Femur (tissue), 1 donor: ENCODE measurements at regions not wholly inside any gene's neighbourhood (a gene's known extent, or its start where the extent isn't known, plus 50 kb on each side); places are given as distances from the start of the nearest gene placed in this dataset.
"Not testable (repeated sequence)": the region's sequence is repeated elsewhere in the genome, so short reads cannot be mapped to it uniquely, and the experiment has no call there.

Source experiments
- DNase-seq: peaks from one replicate; pipeline ENCODE4 v3.0.0-alpha.2; 2017

DNA sequence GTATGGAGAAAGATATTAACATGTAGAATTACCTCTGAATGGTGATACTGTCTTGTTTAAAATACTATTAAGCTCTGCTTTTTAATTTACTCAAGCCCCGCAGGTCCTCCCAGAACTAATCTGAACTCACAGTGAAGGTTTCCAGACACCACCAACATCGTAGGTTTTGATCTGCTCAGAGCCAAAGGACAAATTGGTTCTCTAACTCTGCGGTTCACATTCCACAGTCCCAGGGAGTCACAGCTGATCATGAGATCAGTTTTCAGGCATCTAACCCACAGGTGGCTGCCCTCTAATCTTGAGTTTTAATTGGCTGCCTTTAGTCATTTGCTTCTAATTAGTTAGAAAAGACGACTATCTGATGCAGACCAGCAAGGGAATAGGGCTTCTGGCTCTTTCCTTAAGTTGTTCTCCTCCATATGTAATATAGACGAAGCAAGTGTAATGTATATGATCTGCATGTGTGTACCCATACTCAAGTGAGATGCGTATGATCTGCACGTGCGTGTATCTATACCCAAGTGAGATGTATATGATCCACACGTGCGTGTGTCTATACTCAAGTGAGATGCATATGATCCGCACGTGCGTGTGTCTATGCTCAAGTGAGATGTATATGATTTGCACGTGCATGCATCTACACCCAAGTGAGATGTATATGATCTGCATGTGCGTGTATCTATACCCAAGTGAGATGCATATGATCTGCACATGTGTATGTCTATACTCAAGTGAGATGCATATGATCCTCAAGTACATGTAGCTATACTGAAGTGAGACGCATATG lies 331.5 kb upstream of the NPVF start:
- no peak for DNase-seq

DNA sequence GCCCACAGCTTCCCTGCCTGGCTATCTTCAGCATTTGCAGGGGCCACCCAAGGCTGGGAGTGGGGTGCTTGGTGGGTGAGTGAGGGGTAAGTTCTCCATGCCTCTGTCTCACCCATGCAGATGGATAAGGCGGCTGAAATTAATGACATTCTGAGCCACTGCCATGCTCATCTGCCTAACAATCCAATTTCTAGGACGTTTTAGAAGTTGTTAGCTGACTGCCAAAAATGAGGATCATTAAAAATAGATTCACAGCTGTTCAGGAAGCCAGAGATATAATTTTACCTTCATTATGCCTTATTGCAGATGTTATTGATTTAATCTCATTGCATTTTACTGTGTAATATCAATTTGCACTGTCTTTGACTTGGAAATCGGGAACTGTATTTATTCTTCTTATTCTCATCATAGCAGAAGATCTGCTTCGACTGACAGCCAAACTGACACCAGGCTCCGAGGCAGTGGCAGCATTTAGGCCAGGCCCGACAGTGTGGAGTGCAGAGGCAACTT lies 334.4 kb upstream of the NPVF start:
- DNase-seq: no peak

DNA sequence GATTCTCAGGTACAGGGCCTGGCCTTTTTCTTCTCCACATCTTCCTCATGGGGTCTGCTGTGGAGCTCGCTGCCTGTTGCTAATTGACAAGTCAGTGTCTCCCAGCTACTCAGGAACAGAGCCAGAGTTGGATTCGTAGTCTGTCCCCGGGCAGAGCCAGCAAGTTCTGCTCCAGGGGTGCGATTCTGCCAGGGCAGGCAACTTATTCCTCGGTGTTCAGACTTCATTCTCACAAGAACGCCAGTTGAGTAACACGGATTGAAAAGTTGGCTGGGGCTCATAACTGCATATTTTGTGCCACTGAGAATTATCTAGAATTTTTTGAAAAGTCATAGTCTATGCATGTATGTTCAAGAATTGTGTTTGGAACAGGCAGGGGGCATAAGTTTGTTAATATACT lies 336.7 kb upstream of the NPVF start:
- DNase-seq: no peak

DNA sequence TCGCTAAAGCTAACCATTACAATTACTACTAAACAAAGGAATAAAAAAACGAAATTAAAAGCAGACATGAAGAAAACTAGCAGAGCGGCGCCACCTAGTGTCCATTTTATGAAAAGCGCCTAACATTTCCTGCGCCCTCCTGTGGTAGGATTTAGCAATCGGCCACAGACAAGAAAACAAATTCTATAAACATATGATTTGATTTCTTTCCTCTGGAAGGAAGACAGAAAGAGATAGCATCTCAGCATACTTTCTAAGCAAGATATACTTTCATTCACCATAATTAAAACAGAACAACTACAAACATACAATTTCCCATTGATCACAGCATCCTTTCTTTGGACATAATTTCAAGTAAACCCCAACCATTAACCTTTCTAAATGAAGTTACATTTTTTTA lies 337.7 kb upstream of the NPVF start:
- DNase-seq: peak; percentile 88

DNA sequence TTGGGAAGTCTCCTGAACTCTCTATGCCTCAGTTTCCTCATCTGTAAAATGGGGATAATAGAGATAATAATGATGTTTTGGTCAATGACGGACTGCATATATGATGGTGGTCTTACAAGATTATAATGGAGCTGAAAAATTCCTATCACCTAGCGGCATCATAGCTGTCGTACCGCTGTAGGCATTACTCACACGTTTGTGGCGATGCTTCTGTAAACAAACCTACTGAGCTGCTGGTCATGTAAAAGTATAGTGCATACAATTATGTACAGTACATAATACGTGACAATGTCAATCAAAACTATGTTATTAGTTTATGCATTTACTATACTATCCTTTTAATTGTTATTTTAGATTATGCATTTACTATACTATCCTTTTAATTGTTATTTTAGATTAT lies 339.1 kb upstream of the NPVF start:
- DNase-seq: no peak

DNA sequence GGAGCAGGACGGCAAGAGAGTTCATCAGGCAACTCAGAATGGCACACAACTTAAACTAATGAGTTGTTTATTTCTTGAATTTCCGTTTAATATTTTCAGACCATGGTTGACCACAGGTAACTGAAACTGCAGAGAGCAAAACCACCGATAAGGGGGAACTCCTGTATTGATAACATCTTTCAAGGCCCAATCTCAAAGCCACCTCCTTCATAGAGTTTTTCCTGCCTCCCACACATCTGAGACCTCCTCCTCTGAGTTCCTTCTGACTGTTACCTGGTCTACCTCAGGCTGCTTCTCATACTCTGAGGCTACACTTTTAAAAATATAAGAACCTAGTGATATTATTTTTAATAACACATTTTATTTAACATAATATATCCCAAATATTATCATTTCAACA lies 341.5 kb upstream of the NPVF start:
- no peak for DNase-seq

DNA sequence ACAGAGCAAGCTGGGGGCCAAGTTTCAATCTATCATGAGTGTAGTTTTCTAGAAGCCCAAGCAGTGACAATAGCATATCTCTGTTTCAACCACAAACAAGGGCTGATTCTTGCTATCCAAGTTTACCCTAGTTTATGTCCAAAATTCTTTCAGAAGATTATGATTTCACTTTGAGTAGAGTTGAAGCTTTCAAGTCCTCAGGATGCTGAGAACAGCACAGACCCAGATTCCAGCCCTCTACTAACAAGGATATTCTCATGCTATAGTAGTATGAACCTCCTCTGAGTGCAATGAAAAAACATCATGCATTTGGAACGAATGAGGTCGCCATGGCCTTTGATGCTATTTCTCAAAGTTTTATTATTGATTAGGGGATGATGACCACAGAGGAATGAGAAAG lies 344.1 kb upstream of the NPVF start:
- no peak for DNase-seq

DNA sequence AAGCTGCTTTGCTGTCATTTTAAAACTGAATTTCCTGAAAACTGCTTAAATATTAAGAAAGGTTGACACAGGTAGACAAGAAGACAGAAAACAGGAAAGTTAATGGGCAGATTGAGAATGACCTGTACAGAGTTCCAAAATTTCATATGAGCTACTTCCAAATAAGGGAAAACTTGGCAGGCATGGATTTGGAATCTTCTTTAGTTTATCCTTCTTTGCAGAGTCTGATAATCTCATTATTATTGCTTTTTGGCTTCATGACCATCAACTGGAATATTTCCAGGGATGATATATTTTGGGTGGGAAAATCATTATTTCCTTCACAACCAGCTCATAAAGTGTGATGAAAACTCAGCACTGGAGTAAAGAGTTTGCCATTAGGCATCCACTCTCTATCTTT lies 346.5 kb upstream of the NPVF start:
- no peak for DNase-seq

DNA sequence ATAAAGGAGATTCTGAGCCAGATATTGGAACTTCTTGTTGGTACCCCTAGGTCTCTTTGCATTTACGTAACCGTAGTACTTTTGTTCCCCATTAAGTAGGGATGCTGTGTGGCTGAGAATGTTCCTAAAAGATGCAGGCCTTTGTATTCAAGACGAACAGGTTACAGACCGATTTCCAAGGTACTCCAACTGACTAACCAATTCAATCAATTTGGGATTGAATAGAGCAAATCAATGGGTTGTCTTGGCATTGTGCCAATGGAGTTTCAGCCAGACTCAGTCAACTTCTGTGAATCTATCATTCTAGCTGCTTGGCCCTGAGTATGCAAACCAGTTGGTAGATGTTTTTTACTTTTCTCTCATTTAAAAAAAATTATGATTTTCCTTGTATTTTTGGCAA lies 347.3 kb upstream of the NPVF start:
- no peak for DNase-seq

DNA sequence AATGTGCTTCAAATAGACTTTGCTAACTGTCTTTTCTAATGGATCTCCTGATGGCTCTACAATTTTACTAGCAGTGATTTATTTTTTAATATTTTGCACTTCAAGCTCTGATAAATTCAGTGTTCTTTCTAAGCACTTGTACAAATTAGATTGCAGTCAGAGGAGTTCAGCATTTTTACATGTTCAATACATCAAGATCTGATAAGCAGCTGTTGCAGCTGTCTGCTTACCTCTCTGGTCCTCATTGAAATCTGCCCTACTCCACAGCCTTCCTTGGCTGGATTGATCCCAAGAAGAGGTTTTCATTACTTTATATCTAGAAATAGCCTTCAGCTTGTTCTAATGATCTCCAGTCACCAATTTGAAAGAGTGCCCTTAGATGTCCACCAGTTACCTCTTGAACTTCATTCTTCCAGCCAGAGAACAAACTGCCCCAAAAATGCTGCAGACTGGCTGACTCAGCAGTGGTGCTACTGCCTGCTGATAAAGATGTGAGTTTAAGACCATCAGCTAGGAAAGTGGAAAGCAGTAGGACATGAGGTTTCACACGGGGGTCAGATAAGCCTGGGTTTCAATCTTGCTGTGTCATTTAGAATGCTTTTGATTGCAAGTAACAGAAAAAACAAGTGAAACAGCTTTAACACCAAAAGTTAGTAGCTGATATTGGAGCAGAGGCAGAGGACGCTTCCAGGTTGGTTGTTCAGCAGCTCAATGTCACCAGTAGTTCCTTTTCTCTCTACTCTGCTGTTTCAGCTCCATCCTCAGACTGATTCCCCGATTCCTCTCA lies 350.9 kb upstream of the NPVF start:
- no peak for DNase-seq

DNA sequence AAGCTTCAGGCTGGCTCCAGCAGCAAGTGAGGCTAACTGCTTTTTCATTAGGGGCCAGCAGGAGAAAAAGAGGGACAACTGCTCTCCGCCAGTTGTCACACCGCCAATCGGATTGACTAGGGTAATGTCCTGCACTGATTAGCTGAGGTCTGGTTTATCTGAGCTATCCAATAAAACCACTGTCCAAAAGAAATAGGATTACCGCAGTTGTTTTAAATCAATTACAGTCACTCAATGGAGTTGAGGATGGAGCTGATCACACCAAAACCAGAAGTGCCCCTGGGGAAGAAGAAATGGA lies 351.4 kb upstream of the NPVF start:
- no peak for DNase-seq

DNA sequence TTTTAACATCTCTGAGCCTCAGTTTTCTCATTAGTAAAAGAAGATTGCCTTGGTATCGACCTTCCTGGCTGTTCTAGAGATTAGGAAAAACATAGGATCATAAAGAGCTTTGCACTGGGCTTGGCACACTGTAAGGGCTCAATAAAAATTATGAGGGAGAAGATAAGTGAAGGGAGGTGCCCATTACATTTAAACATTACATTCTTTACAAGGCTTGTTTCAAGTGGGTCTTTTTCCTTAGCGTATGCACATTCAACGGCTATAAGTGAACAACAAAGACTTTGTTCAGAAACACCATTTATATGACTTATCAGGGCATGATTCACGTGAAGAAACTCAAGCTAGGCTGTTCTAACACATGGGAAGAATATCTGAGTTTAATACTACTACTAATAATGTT lies 351.9 kb upstream of the NPVF start:
- DNase-seq: no peak

DNA sequence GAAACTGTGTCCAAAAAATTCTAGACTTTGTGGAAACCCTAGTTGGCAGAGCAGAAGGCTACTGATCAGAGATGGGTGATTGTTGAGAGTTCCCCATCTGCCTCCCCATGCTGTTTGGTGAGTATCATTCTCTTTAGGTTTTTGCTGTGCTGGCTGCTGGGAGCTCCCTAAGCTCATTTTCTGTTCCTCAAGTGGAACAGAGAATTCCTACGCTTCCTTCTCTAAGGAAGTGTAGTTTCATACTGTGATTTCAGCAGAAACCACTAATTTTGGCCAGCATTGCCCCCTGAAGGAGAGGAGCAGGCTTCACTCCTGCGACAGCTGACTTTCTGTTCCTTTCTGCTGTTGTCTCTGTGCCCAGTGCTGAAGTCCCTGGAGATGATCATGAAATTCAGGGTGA lies 355.3 kb upstream of the NPVF start:
- no peak for DNase-seq

DNA sequence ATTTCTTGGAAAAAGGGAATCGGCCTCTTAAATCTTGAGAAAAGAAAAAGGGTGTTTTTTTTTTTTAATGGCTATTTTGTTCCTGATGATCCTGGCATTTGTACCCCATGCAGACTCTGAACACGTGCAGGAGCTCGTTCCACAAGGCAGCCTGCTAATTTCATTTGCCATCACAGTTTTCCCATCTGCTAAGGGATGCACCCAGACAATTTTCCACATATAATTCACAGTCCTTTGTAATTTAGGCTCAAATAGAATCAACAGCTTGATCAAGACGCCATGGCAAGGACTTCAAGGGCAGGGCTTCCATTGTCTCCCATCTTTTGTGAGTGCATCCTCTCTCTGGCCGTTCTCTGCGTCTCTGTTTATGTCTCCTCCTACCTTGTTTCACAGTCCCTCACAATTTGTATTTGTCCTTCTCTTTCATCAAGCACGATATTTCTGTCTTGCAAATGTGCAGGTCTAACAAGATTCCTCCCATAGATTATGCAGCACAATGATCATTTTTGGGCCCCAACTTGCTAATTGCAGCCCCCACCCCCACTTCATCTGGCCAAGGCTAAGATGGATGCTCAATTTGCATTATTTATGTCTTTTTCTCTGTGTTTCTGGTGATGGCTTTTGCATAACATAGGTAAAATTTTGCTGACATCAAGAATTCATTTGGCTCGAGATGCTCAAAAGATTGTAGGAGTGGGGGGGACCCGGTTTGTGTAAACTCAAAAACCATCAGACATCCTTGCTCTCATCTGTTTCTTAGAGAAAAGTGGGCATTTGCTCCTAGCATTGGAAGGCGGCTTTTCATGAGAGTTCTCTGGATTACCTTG lies 356.0 kb upstream of the NPVF start:
- no peak for DNase-seq

DNA sequence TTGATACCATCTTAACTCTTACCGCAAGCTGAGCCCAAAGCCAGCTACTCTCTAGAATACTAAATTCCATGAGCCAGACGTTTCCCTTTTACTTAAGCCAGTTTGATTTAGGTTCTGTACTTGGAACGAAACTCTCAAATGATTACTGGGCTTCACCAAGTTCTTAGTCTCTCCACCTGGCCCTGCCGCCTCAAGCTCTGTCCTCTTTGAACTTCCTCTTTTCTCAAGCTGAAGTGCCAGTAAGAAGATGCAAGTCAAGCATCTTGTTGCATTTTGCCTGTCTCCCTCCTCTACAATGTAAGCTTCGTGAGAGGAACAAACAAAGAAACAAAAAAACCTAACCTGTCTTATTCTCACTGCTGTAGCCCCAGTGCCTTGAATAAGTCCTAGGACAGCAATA lies 358.2 kb upstream of the NPVF start:
- DNase-seq: no peak

DNA sequence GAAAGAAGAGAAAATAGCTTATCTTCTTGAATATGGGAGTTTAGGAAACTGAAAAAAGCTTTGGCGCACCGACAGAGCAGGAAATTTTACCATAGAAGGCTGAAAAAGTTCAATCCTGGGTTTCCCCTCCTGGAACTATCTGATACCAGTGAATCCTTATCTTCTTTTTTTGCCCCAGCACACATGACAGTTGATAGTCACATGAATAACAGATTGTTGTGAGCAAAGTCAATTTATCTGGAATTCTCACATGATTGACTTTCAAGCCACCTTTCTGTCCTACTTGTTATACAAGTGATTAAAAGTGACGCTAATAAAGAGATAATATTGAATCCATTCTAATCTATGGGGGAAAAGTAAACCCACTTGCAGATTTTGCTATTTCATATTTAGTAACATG lies 365.8 kb upstream of the NPVF start:
- no peak for DNase-seq

DNA sequence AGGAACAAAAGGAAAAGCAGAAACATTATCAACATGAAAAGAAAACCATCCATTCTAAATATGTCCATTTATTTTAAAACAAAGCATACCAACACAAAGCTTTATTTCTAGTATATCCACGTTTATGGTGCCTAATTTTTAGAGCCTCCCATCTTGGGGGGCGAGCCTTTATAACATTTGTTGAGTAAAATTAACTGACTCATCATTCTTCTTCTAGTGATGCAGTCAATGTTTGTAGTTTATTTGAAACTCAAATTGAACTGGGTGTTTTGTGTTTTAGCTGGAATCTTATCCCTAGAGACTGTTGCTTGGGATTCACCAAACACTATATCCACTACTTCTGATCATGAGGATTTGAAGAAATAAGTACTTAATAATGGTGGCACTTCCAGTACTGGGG lies 366.4 kb upstream of the NPVF start:
- no peak for DNase-seq

DNA sequence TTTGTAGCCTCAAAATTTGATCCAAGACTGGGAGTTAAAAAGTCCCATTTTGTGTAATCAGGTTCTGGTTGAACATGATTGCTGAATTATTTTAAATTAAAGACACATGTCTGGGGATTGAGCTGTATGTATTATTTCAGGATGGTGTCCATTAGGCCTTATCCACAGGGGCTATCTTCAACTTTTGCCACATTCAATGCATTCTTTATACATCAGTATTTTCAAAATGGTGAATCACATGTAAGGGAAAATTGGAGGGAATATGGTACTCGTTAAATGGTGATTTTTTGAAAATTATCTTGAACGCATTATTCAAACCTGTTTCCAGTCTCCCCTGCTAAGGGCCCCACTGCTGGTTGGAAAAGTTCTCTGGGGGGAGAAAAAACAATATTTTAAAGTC lies 367.7 kb upstream of the NPVF start:
- no peak for DNase-seq

DNA sequence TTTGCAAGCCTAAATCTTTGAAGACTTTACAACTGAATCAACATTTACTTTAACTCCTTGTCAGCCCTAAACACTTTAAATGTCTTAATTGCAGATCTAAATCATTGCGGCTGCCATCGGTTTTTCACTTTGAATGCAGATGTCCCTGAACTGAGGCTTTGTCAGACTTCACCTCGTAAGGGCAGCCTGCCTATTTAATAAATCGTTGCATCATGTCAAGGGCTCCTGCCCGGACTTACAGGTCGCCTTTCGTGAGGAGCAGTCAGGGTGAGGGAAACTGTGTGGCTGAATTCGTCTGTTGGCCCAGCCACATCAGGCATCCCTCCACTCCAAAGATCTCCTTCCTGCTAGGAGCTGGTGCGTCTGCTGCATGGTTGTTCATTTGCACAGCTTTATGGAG lies 368.2 kb upstream of the NPVF start:
- no peak for DNase-seq

DNA sequence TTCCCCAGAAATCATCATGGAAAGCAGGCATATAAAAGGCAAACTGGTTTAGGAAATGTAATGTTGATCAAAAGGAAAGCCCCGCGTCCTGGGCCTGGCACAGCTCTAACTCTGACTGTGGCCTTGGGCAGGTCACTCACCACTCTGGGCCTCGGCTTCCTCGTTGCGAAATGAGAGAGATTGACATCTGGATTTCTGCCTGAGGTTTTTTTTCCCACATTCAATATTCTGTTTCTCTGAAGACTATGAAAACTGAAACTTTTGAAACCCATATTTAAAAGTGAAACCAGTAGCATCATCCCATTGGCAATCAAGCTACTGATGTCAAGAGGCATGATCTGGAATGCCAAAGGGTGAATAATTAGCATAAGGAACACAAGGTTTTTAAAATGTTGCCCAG lies 369.7 kb upstream of the NPVF start:
- no peak for DNase-seq

DNA sequence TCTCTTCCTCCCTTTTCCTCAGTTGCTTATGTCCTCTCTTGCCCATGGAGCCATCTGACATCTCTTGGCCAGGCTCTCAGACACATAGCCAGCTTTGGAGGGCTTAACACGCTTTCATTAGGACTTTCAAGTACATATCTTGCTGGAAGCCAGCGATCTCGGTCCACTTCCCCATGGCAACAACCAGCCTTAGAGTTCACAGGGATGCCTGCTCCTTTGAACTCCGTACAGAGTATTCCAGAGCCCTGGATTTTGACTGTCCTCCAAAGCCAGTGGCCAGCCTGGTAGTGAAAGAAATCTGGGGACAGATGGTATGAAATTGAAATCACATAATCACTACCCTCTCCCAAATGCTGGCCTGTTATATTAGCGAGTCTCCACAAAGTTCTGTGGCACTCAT lies 370.5 kb upstream of the NPVF start:
- no peak for DNase-seq

DNA sequence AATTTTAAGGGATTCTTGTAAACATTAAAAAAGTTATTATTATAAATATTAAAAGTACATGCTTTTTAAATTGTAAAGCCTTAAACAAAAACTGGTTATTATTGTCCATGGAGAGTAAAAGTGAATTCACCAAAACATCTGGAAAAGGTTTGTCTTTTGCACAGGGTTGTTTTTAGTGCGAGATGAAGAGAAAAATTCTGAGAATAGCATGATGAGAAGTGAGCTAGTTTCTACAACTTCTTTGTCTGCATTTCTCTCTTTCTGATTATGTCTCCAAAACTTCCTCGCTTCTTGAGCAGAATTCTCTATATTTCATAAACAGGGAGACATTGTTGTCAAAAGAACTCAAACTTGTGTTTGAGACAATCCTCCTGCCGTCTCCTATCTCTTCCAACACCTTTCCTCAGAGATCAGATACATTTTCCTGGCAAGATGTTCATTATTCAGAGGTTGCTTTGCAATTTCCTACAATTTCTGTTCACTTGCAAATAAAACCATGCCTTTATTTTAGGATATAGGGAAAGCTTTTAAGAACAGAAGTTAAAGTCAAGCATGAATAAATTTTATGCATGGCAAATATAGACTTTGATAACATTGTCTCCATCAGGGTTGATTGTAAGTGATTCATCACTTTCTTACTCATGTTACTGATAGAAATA lies 372.1 kb upstream of the NPVF start:
- no peak for DNase-seq

DNA sequence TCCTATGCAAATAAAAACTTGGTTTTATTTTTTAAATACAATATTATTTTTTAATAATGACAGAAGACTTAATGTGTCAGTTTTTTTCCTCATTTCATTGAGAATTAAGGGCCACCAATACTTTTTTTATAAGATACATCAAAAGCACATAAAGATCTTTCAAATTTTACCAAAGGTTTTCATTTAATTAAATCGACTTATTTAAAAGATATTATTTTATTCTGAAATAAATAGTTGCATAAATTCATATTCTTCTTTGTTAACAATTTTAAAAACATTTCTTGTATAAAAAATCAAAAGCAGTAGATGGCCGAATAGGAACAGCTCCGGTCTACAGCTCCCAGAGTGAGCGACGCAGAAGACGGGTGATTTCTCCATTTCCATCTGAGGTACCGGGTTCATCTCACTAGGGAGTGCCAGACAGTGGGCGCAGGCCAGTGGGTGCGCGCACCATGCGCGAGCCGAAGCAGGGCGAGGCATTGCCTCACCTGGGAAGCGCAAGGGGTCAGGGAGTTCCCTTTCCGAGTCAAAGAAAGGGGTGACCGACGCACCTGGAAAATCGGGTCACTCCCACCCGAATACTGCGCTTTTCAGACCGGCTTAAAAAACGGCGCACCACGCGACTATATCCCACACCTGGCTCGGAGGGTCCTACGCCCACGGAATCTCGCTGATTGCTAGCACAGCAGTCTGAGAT lies 374.6 kb upstream of the NPVF start:
- not testable (repeated sequence) for DNase-seq
